Transverse colon (tissue), 4 donors: ENCODE measurements at regions not wholly inside any gene's neighbourhood (a gene's known extent, or its start where the extent isn't known, plus 50 kb on each side); places are given as distances from the start of the nearest gene placed in this dataset.

ENCODE experiments used
- POLR2AphosphoS5 ChIP-seq, 3 donors: sonication (generic); formaldehyde crosslinking; IDR thresholded peaks; one replicate each; pipeline ENCODE4 v1.6.1; 2016; ENCODE audit warnings: antibody characterized with exemption in 3 of 3
- TF ChIP-seq, protein P1 (sequence below), 5 experiments: fragments of 200-600 bp in 3 of 5; fragments of 450-650 bp in 2 of 5; sonication (generic) in 3 of 5; IDR thresholded peaks; 1 replicate in 2 of 5; 2 replicates in 3 of 5; pipeline ENCODE4 v1.5.1; 2016 to 2017; ENCODE audit warnings: antibody characterized with exemption in 5 of 5, inconsistent platforms in 3 of 5, mild to moderate bottlenecking in 2 of 5, moderate library complexity in 1 of 5

DNA sequence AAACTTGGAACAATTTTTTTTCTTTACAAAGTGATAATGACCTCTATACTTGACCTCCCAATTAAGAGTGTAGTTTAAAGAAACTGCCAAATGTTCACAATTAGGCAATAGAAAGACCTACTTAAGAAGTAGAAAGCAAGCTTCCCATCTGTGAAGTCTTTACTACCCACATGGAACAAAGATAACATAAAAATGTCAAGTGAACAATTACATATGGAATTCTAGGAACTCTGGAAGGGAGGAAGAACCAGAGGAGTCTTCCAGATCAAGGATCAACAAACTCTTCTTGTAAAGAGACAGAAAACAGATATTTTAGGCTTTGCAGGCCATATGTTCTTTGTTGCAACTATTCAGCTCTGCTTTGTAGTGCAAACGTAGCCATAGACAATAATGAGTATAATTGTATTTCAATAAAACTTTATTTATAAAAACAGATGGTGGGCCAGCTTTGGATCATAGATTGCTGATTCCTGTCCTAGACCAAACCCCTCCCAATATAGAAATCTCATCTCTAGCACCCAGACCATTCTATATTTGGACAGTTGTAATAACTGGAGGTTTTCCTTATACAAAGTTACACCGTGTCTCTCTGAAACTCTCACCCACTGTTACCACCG is 68.4 kb upstream of the MAGI3 start:
- TF ChIP-seq, protein P1, sequence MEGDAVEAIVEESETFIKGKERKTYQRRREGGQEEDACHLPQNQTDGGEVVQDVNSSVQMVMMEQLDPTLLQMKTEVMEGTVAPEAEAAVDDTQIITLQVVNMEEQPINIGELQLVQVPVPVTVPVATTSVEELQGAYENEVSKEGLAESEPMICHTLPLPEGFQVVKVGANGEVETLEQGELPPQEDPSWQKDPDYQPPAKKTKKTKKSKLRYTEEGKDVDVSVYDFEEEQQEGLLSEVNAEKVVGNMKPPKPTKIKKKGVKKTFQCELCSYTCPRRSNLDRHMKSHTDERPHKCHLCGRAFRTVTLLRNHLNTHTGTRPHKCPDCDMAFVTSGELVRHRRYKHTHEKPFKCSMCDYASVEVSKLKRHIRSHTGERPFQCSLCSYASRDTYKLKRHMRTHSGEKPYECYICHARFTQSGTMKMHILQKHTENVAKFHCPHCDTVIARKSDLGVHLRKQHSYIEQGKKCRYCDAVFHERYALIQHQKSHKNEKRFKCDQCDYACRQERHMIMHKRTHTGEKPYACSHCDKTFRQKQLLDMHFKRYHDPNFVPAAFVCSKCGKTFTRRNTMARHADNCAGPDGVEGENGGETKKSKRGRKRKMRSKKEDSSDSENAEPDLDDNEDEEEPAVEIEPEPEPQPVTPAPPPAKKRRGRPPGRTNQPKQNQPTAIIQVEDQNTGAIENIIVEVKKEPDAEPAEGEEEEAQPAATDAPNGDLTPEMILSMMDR (IDR thresholded peaks at IDR 0.05) = no peak
- TF ChIP-seq POLR2AphosphoS5 (IDR thresholded peaks at IDR 0.05) = no peak
